A172 (cell line): ENCODE measurements at regions not wholly inside any gene's neighbourhood (a gene's known extent, or its start where the extent isn't known, plus 50 kb on each side); places are given as distances from the start of the nearest gene placed in this dataset.

Source experiments
- DNase-seq: peaks from one replicate; pipeline ENCODE4 v3.0.0-alpha.2; 2015; ENCODE audit warnings: low spot score

DNA sequence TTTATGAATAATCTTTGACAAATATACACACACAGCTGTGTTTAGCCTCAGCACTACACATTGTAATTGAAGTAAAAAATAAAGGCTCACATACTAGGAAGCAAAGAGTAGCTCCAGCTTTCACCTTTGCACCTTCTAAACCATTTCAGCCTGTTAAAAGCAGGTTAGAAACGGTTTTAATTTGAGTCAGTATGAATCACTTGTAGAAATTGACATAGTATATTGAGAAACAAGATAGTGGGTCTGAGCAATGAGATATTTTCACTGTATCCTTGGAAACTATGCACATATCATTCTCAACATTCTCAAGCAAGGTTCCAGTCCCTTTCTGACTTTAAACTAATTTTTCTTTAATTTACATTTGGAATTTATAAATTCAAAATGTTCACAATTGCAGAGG is 380.3 kb downstream of the AASDHPPT start:
- no peak for DNase-seq

DNA sequence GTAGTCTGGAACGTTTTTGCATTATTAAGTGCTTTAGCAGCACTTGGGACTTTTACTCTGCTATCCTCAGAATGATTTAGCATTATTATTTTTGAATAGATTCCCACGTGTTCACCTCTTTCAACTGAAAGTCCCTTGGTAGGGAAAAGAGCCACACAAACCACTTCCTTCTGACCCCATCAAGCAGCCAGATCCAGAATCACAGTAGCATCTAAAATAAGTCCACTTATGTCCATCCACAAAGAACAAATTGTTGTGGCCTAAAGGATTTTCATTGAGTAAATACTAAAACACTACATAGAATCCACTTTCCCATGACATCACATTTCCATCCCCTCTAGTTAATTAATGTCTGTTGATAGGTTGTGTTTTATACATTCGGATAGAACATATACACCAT is 381.7 kb downstream of the AASDHPPT start:
- DNase-seq = no peak

DNA sequence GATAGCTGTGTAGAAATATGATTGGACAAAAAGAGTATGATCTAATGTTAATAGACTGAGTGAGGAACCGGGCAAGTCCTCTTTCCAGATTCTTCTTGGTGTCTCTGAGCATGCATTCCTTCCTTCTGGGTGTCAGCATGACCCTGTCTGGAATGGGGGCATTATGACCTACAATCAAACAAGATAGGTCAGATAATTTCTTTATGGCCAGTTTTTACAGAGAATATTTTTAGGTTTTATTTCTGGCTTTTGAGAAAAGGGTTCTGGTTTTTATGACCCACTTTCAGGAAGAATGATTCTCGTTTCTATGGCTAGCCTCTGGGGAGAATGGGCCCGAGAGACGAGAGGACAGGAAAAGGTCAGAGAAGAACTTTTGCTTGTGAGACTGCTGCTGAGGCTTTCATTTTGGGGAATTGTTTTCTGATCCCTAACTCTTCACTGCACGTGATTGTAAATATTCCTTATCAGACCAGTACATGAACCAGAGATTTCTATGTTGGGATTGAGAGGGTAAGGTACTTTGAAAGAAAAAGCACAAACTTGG is 383.8 kb downstream of the AASDHPPT start:
- no peak for DNase-seq

DNA sequence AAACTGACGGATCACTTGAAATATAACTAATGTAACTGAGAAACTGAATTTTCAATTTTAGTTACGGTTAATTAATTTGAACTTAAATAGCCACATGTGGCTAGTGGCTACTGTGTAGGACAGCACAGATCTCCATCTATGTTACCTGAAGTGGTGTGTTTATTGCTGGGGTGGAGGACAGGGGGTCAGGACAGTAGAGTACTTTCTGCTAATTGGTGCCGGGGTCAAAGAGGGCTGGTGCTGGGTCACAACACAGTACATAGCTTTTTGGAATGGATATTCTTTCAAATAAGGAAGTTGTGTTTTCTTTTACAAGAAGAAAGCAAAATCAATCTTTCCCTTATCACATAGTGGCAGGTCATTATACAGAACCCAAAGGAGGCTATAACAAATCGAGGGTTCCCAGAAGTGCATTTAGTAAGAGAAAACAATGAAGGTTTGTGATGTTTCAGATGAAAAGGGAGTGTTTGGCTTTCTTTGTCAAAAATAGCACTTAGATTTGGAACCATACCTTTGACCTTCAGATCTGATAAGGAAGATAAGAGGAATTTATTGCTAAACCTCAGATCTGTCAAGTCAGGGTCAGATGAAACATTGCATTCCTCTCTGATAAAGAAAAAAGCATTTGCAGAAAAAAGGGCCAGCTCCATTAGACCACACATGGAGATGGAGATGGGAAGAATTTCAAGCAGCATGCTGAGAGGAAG is 384.5 kb downstream of the AASDHPPT start:
- DNase-seq = peak; percentile 72

DNA sequence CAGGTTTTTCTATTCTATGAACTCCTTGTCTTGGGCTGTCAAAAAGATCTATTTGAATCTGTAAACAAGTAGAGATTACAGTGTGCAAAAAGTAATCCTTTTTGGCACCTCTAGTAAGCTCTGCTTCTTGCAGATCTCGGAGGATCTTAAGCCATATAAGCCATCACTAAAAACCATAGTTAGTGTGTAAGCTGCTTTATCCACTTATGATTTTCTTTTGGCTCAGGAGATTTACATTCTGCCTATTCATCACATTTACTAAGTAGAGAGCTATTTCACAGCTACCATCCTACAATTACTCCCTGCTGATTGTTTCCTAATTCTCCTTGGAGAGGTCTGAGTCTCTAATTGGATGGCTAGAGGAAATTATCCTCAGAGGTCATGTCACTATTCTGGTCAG is 385.7 kb downstream of the AASDHPPT start:
- DNase-seq = no peak

DNA sequence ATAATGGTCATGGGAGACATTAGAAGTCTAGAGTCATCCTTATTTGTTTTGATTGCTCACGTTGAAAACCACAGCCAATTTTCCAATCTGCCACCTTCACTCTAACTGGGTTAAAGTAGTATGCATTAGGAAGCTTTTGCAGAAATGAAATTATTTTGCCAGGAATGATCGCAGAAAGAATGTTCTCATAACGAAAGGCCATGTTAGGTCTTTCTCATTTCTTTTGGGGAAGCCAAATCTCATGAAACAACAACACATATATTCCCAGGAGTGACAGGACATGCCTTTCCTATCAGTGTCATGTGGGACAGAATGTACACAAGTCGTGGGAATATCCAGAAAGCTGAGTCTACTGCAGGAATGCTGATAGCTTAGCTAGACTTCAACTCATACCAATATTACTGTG is 386.3 kb downstream of the AASDHPPT start:
- no peak for DNase-seq

DNA sequence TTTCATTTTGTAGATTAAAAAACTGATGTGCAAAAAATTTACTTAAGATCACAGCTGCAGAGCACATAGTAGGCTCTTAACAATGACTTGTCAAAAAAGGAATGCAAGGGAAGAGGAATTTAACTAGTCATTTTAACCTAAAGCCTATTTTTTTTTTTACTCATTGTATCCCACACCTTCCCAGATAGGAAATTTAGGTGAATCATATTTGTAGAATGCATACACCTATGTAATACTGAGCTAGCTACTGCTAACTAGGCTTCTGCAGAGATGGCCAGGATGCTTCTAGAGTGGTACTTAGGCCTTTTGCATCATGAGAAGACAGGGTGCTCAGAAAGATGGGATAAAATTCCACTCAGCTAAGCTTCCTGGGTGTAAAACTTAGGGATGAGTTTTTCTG is 387.3 kb downstream of the AASDHPPT start:
- no peak for DNase-seq

DNA sequence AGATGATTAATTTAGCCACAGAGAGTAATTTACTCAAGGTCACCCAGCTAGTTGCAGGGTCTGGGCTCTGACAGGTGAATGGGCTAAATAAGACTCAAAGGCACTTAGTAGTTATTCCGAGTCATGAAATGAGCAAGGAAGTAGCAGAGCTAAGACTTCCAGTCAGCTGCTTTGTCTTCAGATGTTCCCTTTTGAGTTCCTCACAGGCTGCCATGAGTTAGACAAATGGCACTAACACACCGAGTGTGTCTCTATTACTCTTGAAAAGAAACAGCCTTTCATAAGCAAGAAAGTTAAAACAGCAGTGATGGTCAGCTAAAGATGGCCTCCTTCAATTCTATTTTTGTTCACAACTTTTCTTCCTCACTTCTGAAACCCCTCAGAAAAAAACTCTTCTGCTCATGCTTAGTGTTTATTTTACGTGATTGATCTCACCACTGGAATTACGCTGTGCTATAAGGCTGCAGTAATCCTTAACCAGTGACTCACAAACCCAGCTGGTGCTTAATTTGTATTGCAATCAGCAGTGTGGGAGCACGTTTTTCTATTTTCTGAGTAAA is 389.1 kb downstream of the AASDHPPT start:
- peak; percentile 21 for DNase-seq

DNA sequence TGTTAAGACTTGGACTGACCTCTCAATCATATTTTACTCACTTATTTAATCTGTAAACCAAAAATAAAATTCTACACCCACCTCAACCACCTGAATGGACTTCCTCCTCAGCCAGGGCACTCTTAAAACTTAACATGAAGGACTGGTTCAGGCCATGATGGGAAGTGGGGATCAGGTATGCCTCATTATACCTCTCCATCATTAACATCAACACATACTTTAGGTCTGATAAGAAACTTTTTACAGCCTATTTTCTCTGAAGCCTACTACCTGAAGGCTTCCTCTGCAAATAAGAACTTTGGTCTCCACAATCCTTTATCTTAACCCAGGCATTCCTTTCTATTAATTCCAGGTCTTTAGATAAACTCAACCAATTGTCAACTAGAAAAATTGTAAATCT is 390.0 kb downstream of the AASDHPPT start:
- no peak for DNase-seq

DNA sequence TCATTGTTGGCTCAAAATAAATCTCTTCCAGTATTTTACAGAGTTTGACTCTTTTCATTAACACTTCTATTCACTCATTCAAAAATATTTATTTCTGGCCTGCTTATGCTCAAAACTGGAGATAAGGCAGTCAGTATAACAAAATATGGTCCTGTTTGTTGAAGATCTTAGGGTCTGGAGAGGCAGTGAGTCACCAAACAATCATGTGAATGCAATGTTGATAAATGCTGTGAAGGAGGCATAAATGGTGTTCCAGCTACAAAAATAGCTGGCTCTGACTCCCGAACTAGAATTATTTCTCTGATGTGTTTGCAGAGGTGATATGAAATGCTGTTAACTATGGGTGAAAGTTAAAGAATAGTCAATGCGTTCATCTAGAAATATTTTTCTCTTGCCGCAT is 390.6 kb downstream of the AASDHPPT start:
- DNase-seq = peak; percentile 11

DNA sequence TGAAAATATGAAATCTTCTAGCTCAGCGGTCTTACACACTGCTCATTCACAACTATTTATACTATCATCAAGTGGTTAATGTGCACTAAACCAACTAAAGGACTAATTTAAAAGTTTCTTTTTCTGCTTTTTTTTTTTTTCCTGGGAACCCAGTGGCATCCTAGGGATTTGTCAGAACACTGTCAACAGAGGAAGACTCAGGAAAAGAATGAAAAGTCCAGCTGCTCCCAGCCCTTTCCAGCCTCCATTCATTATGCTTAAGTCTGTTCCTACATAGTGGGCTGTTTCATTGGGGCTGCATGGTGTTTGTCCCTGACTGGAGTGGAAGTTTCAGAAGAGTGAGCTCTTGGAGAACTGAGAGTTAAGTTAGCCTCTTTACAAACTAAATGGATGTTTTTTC is 391.1 kb downstream of the AASDHPPT start:
- no peak for DNase-seq

DNA sequence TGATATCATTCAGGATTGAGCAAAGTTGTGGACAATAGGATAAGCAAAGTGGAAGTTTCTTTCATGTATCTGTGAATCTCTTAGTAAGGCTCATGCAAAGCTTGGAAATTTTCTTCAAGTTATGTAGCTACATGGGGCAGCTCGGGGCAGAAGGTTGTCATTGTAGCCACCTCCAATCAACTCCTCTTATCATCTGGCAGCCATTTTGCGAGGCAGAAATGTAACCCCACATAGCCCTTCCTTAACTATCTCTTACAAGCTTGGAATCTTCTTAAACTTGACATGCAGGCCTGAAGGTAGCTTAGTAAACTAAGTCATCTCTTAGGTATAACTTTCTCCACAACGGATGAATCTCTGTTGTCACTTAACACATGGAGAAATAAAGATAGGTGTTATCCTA is 392.8 kb downstream of the AASDHPPT start:
- no peak for DNase-seq

DNA sequence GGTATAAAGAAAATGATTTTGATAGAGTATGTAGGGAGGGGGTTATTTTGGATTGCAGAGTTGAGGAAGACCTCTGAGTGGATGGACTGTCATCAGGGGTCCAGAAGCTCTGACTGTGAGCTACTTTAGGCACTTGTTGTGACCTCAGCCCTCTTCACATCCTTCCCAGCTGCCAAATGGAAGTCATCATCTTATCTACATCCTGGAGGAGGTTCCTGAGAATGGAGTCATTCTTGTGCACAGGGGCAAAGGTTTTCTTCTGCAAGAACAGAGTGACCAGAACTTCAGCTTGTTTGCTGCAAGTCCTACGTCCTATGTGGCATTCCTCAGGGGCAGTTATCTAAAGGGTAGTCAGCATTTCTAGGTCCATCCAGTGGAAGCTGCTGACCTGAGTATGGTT is 393.8 kb downstream of the AASDHPPT start:
- DNase-seq = no peak

DNA sequence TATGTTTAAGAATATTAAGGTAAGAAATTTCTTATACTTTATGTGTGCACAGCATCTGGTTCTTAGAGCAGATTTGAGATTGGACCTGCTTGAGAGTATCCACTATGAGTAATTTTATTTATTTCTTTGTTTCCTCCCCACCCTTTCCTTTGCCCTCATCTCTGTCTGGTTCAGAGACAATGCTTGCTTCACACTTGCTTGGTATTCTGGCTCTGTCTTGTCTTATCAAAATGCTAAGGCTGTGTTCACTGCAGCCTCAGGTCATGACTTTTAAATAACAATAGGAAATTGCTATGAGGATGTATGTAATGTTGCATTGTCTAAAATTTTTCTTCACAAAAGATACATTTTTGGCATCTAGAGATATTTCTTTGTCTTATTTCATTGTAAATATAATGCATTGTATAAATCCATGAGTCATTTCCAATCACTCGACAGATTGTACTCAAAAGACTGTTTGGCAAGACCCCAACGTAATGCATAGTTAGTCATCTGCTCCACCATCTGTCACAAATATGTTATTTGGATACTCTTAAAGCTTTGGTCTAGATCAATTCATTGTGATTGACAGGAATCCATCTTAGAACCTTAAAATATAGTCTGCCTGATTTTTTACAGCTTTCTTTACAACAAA is 395.7 kb downstream of the AASDHPPT start:
- no peak for DNase-seq

DNA sequence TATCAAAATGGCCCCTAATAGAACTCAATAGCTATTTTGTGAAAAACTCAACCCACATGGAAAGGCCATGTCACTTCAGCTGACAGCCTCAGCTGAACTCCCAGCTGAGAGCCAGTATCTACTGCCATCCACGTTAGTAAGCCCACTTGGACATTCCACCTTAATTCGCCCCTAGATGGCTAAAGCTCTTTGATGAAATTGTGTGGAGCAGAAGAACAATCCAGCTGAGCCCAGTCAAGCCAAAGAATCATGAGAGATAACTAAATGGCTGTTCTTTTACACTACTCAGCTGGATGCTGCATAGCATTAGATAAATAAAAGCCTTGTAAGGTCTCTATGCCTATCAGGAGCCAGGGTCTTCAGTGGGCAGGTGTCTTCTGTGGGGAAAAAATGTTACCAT is 396.8 kb downstream of the AASDHPPT start:
- no peak for DNase-seq

DNA sequence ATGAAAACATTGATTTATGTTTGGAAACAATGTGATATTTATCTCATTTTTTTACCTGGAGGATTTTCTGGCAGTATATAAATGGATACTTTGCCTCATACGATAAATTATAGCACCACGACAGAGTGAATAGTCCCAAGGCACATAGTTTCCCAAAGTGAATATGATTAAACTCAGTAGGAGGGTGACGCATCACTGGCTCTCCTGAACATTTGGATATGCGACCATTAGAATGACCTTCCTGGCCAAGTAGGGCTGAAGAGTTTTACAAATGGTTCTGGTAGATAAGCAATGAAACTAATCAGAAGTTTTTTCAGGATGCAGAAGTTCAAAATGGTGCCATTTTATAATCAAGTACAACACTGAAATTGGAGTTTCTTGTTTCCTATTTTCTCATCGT is 397.7 kb downstream of the AASDHPPT start:
- no peak for DNase-seq

DNA sequence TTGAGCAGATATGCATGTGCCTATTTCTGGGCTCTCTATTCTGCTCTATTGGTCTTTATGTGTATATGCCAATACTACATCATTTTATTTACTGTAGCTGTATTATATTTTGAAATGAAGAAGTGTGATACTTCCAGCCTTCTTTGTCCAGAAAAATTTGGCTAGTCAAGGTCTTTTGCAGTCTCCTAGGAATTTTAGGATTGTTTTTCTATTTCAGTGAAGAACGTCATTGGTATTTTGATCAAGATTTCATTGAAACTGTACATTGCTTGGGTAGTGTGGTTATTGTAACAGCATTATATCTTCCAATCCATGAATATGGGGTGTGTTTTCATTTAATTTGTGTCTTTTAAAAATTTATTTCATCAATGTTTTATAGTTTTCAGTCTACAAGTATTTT is 400.3 kb downstream of the AASDHPPT start:
- no peak for DNase-seq

DNA sequence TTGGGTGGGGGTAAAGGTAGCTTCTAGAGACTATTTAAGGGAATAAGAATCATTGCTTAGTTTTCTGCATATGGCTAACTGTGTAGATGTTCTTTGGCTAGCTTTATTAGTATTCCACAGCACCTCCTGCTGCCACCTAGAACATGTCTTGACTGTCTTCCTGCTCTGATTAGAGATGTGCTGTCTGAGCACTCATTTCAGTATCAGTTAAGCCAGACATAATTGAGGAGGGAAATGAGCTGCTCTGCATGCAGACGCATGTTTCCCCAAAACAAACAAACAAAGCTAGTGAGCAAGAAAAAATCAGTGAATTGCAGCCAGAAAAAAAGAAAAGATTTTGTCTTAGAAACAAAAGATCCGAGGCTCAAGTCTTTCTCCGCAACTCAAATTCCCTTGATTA is 402.2 kb downstream of the AASDHPPT start:
- no peak for DNase-seq

DNA sequence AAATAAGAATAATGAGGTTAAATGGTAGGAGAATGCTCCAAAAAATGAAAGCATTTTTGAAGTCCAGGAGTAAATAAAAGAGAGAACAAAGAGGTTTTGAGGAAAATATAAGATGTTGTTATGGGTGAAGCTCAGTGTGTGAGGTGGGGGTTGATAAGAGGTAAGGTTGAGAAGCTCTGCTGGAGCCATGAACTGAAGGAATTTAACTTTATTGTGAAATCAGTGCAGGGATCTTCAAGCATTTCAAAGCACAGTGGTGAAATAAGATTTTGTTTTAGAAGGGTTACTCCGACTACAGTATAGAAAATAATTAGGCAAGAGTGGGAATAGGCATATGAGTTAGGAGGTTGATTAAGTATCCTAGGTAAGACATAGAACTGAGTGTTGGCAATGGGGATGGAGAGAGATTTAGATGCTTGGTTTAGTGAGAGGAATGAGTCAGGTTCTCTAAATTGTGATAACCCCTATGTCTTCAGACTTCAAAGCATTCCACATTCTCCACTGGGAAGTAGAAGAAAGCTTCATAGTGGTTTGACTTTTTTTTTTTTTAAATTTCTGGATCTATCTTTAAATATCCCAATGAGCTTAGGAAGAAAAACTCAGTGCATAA is 403.2 kb downstream of the AASDHPPT start:
- DNase-seq = peak; percentile 7

DNA sequence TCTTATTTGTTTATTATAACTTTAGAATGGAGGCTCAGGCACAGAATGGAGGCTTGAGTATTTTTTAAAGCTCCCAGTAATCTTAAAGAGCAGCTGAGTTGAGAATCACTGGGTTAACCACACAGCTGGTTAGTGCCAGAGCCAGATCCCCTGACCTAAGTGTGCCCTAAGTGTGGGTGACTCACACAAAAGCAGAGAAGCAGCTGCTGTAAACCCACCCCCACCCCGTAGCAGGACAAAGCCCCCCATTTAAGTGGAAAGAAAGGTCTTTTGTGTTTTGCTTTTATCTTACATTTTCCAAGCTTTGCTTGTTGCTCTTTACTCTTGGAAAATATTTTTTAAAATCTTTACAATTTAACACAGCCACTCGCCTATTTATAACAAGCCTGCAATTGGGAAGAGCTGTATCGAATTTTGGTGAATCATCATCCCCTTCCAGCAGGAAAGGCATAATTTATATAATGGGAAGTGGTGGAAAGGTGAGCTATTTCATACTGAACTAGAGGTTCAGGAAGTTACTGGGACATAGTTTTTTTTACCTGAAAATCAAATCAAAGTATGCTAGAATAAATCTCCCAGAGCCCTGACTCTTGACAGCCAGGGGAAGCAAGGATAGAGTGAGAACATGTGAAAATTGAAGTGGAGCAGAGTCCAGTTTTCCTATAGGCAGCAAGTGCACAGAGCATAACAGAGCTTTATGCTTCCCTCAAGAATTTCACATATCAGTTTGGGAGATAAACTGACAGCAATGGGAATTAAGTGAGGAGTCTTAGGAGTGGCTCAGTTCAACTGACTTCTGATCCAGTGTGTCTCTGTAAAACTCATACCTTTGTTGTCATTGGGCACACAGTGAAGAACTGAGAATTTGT is 405.7 kb downstream of the AASDHPPT start:
- DNase-seq = peak; percentile 59

DNA sequence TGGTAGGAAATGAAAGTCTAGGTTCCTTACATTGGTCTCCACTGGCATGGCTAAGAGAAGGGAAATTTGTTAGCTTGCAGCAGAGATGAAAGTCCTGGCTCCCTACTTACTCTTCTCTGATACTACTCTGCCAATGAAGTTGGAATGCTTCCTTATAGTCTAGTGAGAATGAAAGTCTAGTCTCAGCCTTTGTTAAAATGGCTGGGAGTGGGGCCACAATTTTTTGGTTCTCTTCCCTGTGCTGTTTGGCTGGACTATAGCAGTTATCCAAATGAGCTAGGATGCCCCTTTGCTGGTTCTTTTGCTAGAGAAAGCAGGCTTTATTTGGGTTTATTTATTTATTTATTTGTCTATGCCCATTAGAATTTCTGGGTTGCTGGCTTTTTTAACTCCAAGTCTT is 414.3 kb downstream of the AASDHPPT start:
- no peak for DNase-seq

DNA sequence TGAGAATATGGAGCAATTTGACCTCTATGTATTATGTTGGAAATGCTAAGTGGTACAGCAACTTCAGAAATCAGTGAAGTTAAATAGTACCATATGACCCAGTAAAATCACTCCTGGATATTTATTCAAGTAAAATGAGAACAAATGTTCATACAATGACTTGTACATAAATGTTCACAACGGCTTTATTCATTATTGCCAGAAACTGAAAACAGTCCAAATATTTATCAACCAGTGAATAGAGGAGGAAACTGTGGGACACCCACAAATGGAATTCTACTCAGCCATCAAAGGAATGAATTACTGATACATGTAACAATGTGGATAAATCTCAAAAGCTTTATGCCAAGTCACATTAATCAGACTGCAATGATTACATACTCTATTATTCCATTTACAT is 416.3 kb downstream of the AASDHPPT start:
- no peak for DNase-seq
